Endothelial cell (in vitro differentiated cells): ENCODE measurements at regions not wholly inside any gene's neighbourhood (a gene's known extent, or its start where the extent isn't known, plus 50 kb on each side); places are given as distances from the start of the nearest gene placed in this dataset.

Source experiments
- DNase-seq: peaks from one replicate; pipeline ENCODE4 v3.0.0; 2021; ENCODE audit warnings: low spot score
- H3K27ac Mint-ChIP-seq: one replicate; pipeline ENCODE4 v1.8.0; 2021; ENCODE audit warnings: mixed read lengths, inconsistent platforms; ENCODE audit not compliant: unreplicated experiment
- H3K27me3 Mint-ChIP-seq: one replicate; pipeline ENCODE4 v1.8.0; 2021; ENCODE audit warnings: mild to moderate bottlenecking, moderate library complexity, mixed read lengths, inconsistent platforms; ENCODE audit not compliant: unreplicated experiment
- H3K36me3 Mint-ChIP-seq: one replicate; pipeline ENCODE4 v1.8.0; 2021; ENCODE audit warnings: mild to moderate bottlenecking, low read depth, mixed read lengths, inconsistent platforms; ENCODE audit not compliant: unreplicated experiment
- H3K4me1 Mint-ChIP-seq: one replicate; pipeline ENCODE4 v1.8.0; 2021; ENCODE audit warnings: mild to moderate bottlenecking, mixed read lengths, inconsistent platforms; ENCODE audit not compliant: unreplicated experiment
- H3K4me3 Mint-ChIP-seq: one replicate; pipeline ENCODE4 v1.8.0; 2021; ENCODE audit warnings: mild to moderate bottlenecking, mixed read lengths, inconsistent platforms; ENCODE audit not compliant: unreplicated experiment
- H3K9me3 Mint-ChIP-seq: one replicate; pipeline ENCODE4 v1.8.0; 2021; ENCODE audit warnings: mixed read lengths, inconsistent platforms; ENCODE audit not compliant: unreplicated experiment
- CTCF ChIP-seq: fragments of 200-600 bp; sonication (generic); IDR thresholded peaks from one replicate; pipeline ENCODE4 v1.5.0; 2021; ENCODE audit warnings: antibody characterized with exemption; ENCODE audit not compliant: unreplicated experiment

- no peak overlapping the region for H3K4me3 Mint-ChIP-seq
- no peaks in the 10 kb centered on the region for H3K36me3 Mint-ChIP-seq
- no peak for TF ChIP-seq CTCF
- H3K4me1 Mint-ChIP-seq = no peaks in the 10 kb centered on the region
- H3K27ac Mint-ChIP-seq = no peak overlapping the region
- no peaks in the 10 kb centered on the region for H3K9me3 Mint-ChIP-seq
- DNase-seq = no peak
- no peaks in the 10 kb centered on the region for H3K27me3 Mint-ChIP-seq
Measured at GRCh38 chr6:168990019-168990751, 263.5 kb downstream of the THBS2 start.

- H3K36me3 Mint-ChIP-seq = no peaks in the 10 kb centered on the region
- H3K27me3 Mint-ChIP-seq = no peaks in the 10 kb centered on the region
- TF ChIP-seq CTCF = no peak
- H3K27ac Mint-ChIP-seq = no peak overlapping the region
- H3K4me1 Mint-ChIP-seq = no peaks in the 10 kb centered on the region
- H3K4me3 Mint-ChIP-seq = no peak overlapping the region
- H3K9me3 Mint-ChIP-seq = no peaks in the 10 kb centered on the region
- no peak for DNase-seq
Measured at GRCh38 chr6:168989421-168989820, 264.2 kb downstream of the THBS2 start.

GRCh38 chr6:168988801-168989200 is 264.8 kb downstream of the THBS2 start:
- no peak for DNase-seq
- no peak for TF ChIP-seq CTCF
- Mint-ChIP-seq H3K36me3 (no peaks in the 10 kb centered on the region), H3K27me3 (no peaks in the 10 kb centered on the region), H3K4me1 (no peaks in the 10 kb centered on the region), H3K27ac (no peak overlapping the region), H3K4me3 (no peak overlapping the region), H3K9me3 (no peaks in the 10 kb centered on the region)

GRCh38 chr6:168988280-168988679 is 265.4 kb downstream of the THBS2 start:
- H3K27ac Mint-ChIP-seq = no peak overlapping the region

More at GRCh38 chr6:168988280-168988679, 265.4 kb downstream of the THBS2 start:
- Mint-ChIP-seq H3K9me3 (no peaks in the 10 kb centered on the region), H3K4me3 (no peak overlapping the region), H3K27me3 (no peaks in the 10 kb centered on the region), H3K36me3 (no peaks in the 10 kb centered on the region), H3K4me1 (no peaks in the 10 kb centered on the region)
- no peak for TF ChIP-seq CTCF
- DNase-seq = no peak
